ENCODE measurements at regions not wholly inside any gene's neighbourhood (a gene's known extent, or its start where the extent isn't known, plus 50 kb on each side); places are given as distances from the start of the nearest gene placed in this dataset.
A peak's percentile ranks its signal among the peaks of the same experiment; 100 is the strongest.

- peak; percentile 23 for DNase-seq
Observed at GRCh38 chr5:120365656-120366446, 98.2 kb upstream of the PRR16 start.

GRCh38 chr5:120367896-120368634, 96.0 kb upstream of the PRR16 start:
- no peak for DNase-seq

- DNase-seq: no peak
Observed at GRCh38 chr5:120368923-120369715, 95.0 kb upstream of the PRR16 start.

- no peak for DNase-seq
Observed at GRCh38 chr5:120372899-120373298, 91.2 kb upstream of the PRR16 start.

GRCh38 chr5:120375248-120375647, 88.9 kb upstream of the PRR16 start:
- DNase-seq: no peak

- DNase-seq: no peak
Observed at GRCh38 chr5:120380644-120381043, 83.5 kb upstream of the PRR16 start.

- DNase-seq: peak; percentile 73
Observed at GRCh38 chr5:120382833-120383232, 81.3 kb upstream of the PRR16 start.

- no peak for DNase-seq
Observed at GRCh38 chr5:120386981-120387380, 77.1 kb upstream of the PRR16 start.

- DNase-seq: peak; percentile 91
Observed at GRCh38 chr5:120388016-120388781, 75.9 kb upstream of the PRR16 start.

- DNase-seq: no peak
Observed at GRCh38 chr5:120394259-120394658, 69.8 kb upstream of the PRR16 start.

GRCh38 chr5:120396186-120396585, 67.9 kb upstream of the PRR16 start:
- no peak for DNase-seq

- peak; percentile 25 for DNase-seq
Observed at GRCh38 chr5:120400356-120400755, 63.7 kb upstream of the PRR16 start.

GRCh38 chr5:120402606-120403005, 61.5 kb upstream of the PRR16 start:
- no peak for DNase-seq

- DNase-seq: peak; percentile 93
Observed at GRCh38 chr5:120405286-120405864, 58.7 kb upstream of the PRR16 start.

GRCh38 chr5:120405923-120406322, 58.2 kb upstream of the PRR16 start:
- peak; percentile 87 for DNase-seq

- DNase-seq: no peak
Observed at GRCh38 chr5:120413686-120414085, 50.4 kb upstream of the PRR16 start.
